ENCODE measurements at regions not wholly inside any gene's neighbourhood (a gene's known extent, or its start where the extent isn't known, plus 50 kb on each side); places are given as distances from the start of the nearest gene placed in this dataset.

DNA sequence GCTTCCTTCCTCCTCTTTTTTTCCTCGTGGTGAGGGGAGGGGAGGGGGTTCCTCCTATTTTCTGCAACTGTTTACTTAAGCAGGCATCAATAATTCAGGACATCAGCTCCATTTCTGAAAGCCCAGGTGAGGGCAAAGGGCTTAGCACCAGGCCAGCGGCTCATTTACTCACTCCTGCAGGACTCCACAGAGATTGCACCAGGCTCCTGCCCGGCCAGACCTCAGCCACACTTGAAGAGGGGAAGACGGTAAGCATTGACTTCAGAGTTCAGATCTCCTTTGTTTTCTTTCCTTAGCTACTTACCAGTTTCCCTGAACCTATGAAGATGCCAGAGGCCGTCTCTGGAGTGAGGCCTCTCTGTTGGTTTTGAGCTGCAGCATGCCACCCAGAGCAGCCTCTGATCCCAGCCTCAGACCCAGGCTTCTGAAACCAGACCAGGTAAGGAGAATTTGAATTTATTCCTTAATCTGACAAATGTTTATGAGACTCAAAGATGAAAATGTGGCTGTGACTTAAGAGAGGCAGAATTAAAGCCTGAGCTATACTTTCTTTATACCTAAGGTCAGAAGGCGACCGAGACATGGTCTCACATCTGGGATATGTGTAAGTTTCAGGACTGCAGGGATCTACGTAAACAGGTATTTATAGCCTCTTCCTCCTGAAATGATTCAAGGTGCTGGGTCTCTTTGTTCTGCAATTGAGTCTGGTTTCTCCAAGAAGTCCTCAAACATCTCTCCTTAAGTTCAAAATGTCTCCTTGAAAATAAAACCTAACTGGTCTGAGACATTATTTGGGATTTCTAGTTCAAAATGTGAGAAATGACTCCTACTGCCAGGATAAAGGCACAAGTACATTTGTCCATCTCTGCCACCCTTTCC, 272.5 kb upstream of the RUNX1 start:
- Histone ChIP-seq H3K27ac (ENCODE audit: low read depth, low read length) (no peak overlapping the region), H3K4me1 (ENCODE audit: control insufficient read depth in 5 of 5, insufficient read depth in 5 of 5, low read length in 5 of 5) (peaks cover 0 to 20% (median 15%) of the 10 kb centered on the region in 5 donors), H3K36me3 (ENCODE audit: control insufficient read depth in 5 of 5, insufficient read depth in 5 of 5, low read length in 5 of 5) (no peaks in the 10 kb centered on the region), H3K27me3 (ENCODE audit: control insufficient read depth in 5 of 5, insufficient read depth in 4 of 5, low read length in 5 of 5) (no peaks in the 10 kb centered on the region), H3K9ac (ENCODE audit: low read length in 5 of 5) (no peak overlapping the region), H3K4me3 (ENCODE audit: low read depth in 1 of 5, low read length in 5 of 5) (no peak overlapping the region), H3K9me3 (ENCODE audit: control insufficient read depth in 5 of 5, low read length in 5 of 5) (no peaks in the 10 kb centered on the region)

DNA sequence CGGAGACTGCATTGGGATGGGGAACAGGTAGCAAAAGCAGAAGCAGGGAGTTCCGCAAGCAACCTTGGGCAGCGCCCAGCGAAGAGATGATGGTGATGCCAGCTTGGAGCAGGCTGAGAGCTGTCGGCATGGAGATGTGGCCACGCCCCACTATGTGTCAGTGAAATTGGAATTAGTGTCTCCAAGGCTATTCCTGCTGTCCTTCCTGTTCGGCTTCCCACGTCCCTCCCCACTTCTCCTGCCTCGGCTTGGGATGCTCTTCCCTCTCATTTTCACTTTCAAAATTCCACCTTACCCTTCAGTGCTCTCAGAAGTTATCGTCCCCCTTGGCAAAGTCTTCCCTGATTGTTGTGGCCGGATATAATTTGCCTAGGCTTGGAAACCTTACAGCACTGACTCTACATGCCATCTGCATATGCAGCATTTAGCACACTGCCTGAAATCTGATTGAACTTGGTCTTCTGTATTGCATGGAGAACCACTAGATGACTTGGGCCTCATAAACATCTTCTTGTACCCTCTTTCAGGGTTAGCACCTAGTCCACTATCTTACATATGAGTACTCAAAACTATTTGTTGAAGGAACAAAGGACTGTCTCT, 270.7 kb upstream of the RUNX1 start:
- H3K27me3 ChIP-seq (ENCODE audit: control insufficient read depth in 5 of 5, insufficient read depth in 4 of 5, low read length in 5 of 5) = no peaks in the 10 kb centered on the region
- H3K4me3 ChIP-seq (ENCODE audit: low read depth in 1 of 5, low read length in 5 of 5) = no peak overlapping the region
- peaks cover 0 to 16% (median 12%) of the 10 kb centered on the region in 5 donors for H3K4me1 ChIP-seq (ENCODE audit: control insufficient read depth in 5 of 5, insufficient read depth in 5 of 5, low read length in 5 of 5)
- no peaks in the 10 kb centered on the region for H3K9me3 ChIP-seq (ENCODE audit: control insufficient read depth in 5 of 5, low read length in 5 of 5)
- H3K36me3 ChIP-seq (ENCODE audit: control insufficient read depth in 5 of 5, insufficient read depth in 5 of 5, low read length in 5 of 5) = no peaks in the 10 kb centered on the region
- H3K9ac ChIP-seq (ENCODE audit: low read length in 5 of 5) = no peak overlapping the region
- no peak overlapping the region for H3K27ac ChIP-seq (ENCODE audit: low read depth, low read length)

GRCh38 chr21:35316933-35317332, 267.8 kb upstream of the RUNX1 start:
- no peaks in the 10 kb centered on the region for H3K36me3 ChIP-seq (ENCODE audit: control insufficient read depth in 5 of 5, insufficient read depth in 5 of 5, low read length in 5 of 5)
- peaks cover 0 to 5% (median 0%) of the 10 kb centered on the region in 5 donors for H3K4me1 ChIP-seq (ENCODE audit: control insufficient read depth in 5 of 5, insufficient read depth in 5 of 5, low read length in 5 of 5)
- no peak overlapping the region for H3K27ac ChIP-seq (ENCODE audit: low read depth, low read length)
- no peaks in the 10 kb centered on the region for H3K27me3 ChIP-seq (ENCODE audit: control insufficient read depth in 5 of 5, insufficient read depth in 4 of 5, low read length in 5 of 5)
- no peaks in the 10 kb centered on the region for H3K9me3 ChIP-seq (ENCODE audit: control insufficient read depth in 5 of 5, low read length in 5 of 5)
- H3K4me3 ChIP-seq (ENCODE audit: low read depth in 1 of 5, low read length in 5 of 5) = no peak overlapping the region
- no peak overlapping the region for H3K9ac ChIP-seq (ENCODE audit: low read length in 5 of 5)

- no peaks in the 10 kb centered on the region for H3K9me3 ChIP-seq (ENCODE audit: control insufficient read depth in 5 of 5, low read length in 5 of 5)
- H3K4me1 ChIP-seq (ENCODE audit: control insufficient read depth in 5 of 5, insufficient read depth in 5 of 5, low read length in 5 of 5) = peaks cover 0 to 5% (median 0%) of the 10 kb centered on the region in 5 donors
- no peak overlapping the region for H3K27ac ChIP-seq (ENCODE audit: low read depth, low read length)
- H3K36me3 ChIP-seq (ENCODE audit: control insufficient read depth in 5 of 5, insufficient read depth in 5 of 5, low read length in 5 of 5) = no peaks in the 10 kb centered on the region
- H3K9ac ChIP-seq (ENCODE audit: low read length in 5 of 5) = no peak overlapping the region
- no peaks in the 10 kb centered on the region for H3K27me3 ChIP-seq (ENCODE audit: control insufficient read depth in 5 of 5, insufficient read depth in 4 of 5, low read length in 5 of 5)
- no peak overlapping the region for H3K4me3 ChIP-seq (ENCODE audit: low read depth in 1 of 5, low read length in 5 of 5)
These were observed 267.4 kb upstream of the RUNX1 start for GRCh38 chr21:35316456-35316855.

DNA sequence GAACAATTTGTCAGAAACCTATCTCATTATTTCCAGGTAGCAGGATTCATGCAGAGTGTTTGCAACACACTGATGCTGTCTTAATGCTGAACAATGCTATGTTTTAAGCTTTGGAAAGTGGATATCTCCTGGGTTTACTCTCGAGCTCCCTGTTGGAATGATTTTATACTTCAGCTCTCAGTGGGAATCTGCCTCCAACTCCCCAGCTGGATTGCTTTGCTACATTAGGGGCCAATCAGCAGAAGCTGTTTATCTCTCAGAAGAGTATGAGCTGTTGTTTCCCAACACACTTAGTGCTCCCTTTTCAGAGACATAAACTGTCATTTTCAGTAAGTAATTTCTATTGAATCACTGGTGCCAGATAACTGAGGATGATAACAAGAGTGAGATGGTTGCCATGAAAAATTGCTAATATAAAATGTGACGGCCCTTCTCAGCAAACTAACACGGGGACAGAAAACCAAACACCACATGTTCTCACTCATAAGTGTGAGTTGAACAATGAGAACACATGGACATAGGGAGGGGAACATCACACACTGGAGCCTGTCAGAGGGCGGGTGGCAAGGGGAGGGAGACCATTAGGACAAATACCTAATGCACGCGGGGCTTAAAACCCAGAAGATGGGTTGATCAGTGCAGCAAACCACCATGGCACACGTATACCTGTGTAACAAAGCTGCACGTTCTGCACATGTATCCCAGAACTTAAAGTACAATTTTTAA, 265.9 kb upstream of the RUNX1 start:
- Histone ChIP-seq H3K27ac (ENCODE audit: low read depth, low read length) (no peak overlapping the region), H3K4me3 (ENCODE audit: low read depth in 1 of 5, low read length in 5 of 5) (no peak overlapping the region), H3K9me3 (ENCODE audit: control insufficient read depth in 5 of 5, low read length in 5 of 5) (no peaks in the 10 kb centered on the region), H3K27me3 (ENCODE audit: control insufficient read depth in 5 of 5, insufficient read depth in 4 of 5, low read length in 5 of 5) (no peaks in the 10 kb centered on the region), H3K36me3 (ENCODE audit: control insufficient read depth in 5 of 5, insufficient read depth in 5 of 5, low read length in 5 of 5) (no peaks in the 10 kb centered on the region), H3K4me1 (ENCODE audit: control insufficient read depth in 5 of 5, insufficient read depth in 5 of 5, low read length in 5 of 5) (peaks cover 0 to 5% (median 0%) of the 10 kb centered on the region in 5 donors), H3K9ac (ENCODE audit: low read length in 5 of 5) (no peak overlapping the region)

DNA sequence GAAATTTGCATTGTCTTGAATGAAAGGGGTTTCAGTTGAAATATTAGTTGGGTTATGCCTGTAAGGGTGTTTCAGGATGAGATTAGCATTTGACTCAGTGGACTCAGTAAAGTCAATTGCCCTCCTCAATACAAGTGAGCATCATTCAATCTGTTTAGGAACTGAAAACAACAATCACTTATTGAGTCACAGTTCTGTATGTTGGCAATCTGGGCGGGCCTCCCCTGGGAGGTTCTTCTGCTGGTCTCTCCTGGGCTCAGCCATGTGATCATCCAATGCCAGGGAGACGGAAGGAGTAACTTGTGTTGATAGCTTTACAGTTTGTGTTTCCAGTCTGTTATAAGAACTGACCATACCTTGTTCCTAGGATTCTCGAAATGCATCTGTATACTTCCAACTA, 262.9 kb upstream of the RUNX1 start:
- Histone ChIP-seq H3K9me3 (ENCODE audit: control insufficient read depth in 5 of 5, low read length in 5 of 5) (peaks cover 0 to 4% (median 0%) of the 10 kb centered on the region in 5 donors), H3K9ac (ENCODE audit: low read length in 5 of 5) (no peak overlapping the region), H3K27ac (ENCODE audit: low read depth, low read length) (no peak overlapping the region), H3K27me3 (ENCODE audit: control insufficient read depth in 5 of 5, insufficient read depth in 4 of 5, low read length in 5 of 5) (no peaks in the 10 kb centered on the region), H3K4me3 (ENCODE audit: low read depth in 1 of 5, low read length in 5 of 5) (no peak overlapping the region), H3K4me1 (ENCODE audit: control insufficient read depth in 5 of 5, insufficient read depth in 5 of 5, low read length in 5 of 5) (peaks cover 0 to 5% (median 0%) of the 10 kb centered on the region in 5 donors), H3K36me3 (ENCODE audit: control insufficient read depth in 5 of 5, insufficient read depth in 5 of 5, low read length in 5 of 5) (no peaks in the 10 kb centered on the region)

DNA sequence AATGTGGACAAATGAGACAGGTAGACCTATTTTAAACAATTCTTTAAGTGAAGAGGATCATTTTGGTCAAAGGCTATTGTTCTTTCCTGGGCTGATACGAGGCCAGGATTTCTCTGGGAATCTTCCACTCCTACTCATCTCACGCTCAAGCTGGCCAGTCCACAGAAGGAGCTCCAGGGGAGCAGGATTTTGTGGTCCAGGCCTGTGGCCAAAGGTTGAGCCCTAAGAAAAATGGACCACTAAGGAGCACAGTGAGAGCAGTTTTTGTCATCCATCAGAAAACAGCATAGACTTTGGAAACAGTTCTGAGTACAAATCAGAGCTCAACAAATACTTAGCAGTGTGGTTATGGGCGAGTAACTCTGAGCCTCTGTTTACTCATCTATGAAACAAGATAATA, 260.2 kb upstream of the RUNX1 start:
- H3K4me1 ChIP-seq (ENCODE audit: control insufficient read depth in 5 of 5, insufficient read depth in 5 of 5, low read length in 5 of 5) = no peaks in the 10 kb centered on the region
- H3K9ac ChIP-seq (ENCODE audit: low read length in 5 of 5) = no peak overlapping the region
- H3K9me3 ChIP-seq (ENCODE audit: control insufficient read depth in 5 of 5, low read length in 5 of 5) = peaks cover 0 to 4% (median 0%) of the 10 kb centered on the region in 5 donors
- no peaks in the 10 kb centered on the region for H3K27me3 ChIP-seq (ENCODE audit: control insufficient read depth in 5 of 5, insufficient read depth in 4 of 5, low read length in 5 of 5)
- H3K4me3 ChIP-seq (ENCODE audit: low read depth in 1 of 5, low read length in 5 of 5) = no peak overlapping the region
- H3K27ac ChIP-seq (ENCODE audit: low read depth, low read length) = no peak overlapping the region
- no peaks in the 10 kb centered on the region for H3K36me3 ChIP-seq (ENCODE audit: control insufficient read depth in 5 of 5, insufficient read depth in 5 of 5, low read length in 5 of 5)

- Histone ChIP-seq H3K4me1 (ENCODE audit: control insufficient read depth in 5 of 5, insufficient read depth in 5 of 5, low read length in 5 of 5) (peaks cover 0 to 4% (median 0%) of the 10 kb centered on the region in 5 donors), H3K4me3 (ENCODE audit: low read depth in 1 of 5, low read length in 5 of 5) (no peak overlapping the region), H3K27ac (ENCODE audit: low read depth, low read length) (no peak overlapping the region), H3K36me3 (ENCODE audit: control insufficient read depth in 5 of 5, insufficient read depth in 5 of 5, low read length in 5 of 5) (no peaks in the 10 kb centered on the region), H3K27me3 (ENCODE audit: control insufficient read depth in 5 of 5, insufficient read depth in 4 of 5, low read length in 5 of 5) (no peaks in the 10 kb centered on the region), H3K9ac (ENCODE audit: low read length in 5 of 5) (no peak overlapping the region), H3K9me3 (ENCODE audit: control insufficient read depth in 5 of 5, low read length in 5 of 5) (peaks cover 0 to 6% (median 0%) of the 10 kb centered on the region in 5 donors)
These were observed 254.0 kb upstream of the RUNX1 start for GRCh38 chr21:35303085-35303484.

GRCh38 chr21:35298757-35299156, 249.7 kb upstream of the RUNX1 start:
- H3K36me3 ChIP-seq (ENCODE audit: control insufficient read depth in 5 of 5, insufficient read depth in 5 of 5, low read length in 5 of 5) = no peaks in the 10 kb centered on the region
- H3K4me3 ChIP-seq (ENCODE audit: low read depth in 1 of 5, low read length in 5 of 5) = no peak overlapping the region
- H3K9me3 ChIP-seq (ENCODE audit: control insufficient read depth in 5 of 5, low read length in 5 of 5) = peaks cover 0 to 6% (median 0%) of the 10 kb centered on the region in 5 donors
- H3K4me1 ChIP-seq (ENCODE audit: control insufficient read depth in 5 of 5, insufficient read depth in 5 of 5, low read length in 5 of 5) = peaks cover 0 to 4% (median 3%) of the 10 kb centered on the region in 5 donors
- H3K9ac ChIP-seq (ENCODE audit: low read length in 5 of 5) = no peak overlapping the region
- H3K27me3 ChIP-seq (ENCODE audit: control insufficient read depth in 5 of 5, insufficient read depth in 4 of 5, low read length in 5 of 5) = no peaks in the 10 kb centered on the region
- H3K27ac ChIP-seq (ENCODE audit: low read depth, low read length) = no peak overlapping the region

GRCh38 chr21:35297665-35298064, 248.6 kb upstream of the RUNX1 start:
- Histone ChIP-seq H3K27me3 (ENCODE audit: control insufficient read depth in 5 of 5, insufficient read depth in 4 of 5, low read length in 5 of 5) (no peaks in the 10 kb centered on the region), H3K9me3 (ENCODE audit: control insufficient read depth in 5 of 5, low read length in 5 of 5) (peaks cover 0 to 6% (median 0%) of the 10 kb centered on the region in 5 donors), H3K4me3 (ENCODE audit: low read depth in 1 of 5, low read length in 5 of 5) (no peak overlapping the region), H3K9ac (ENCODE audit: low read length in 5 of 5) (no peak overlapping the region), H3K27ac (ENCODE audit: low read depth, low read length) (no peak overlapping the region), H3K36me3 (ENCODE audit: control insufficient read depth in 5 of 5, insufficient read depth in 5 of 5, low read length in 5 of 5) (no peaks in the 10 kb centered on the region), H3K4me1 (ENCODE audit: control insufficient read depth in 5 of 5, insufficient read depth in 5 of 5, low read length in 5 of 5) (peaks cover 0 to 4% (median 3%) of the 10 kb centered on the region in 5 donors)

Measured in subcutaneous abdominal adipose tissue (tissue), 5 donors.